ENCODE measurements at regions not wholly inside any gene's neighbourhood (a gene's known extent, or its start where the extent isn't known, plus 50 kb on each side); places are given as distances from the start of the nearest gene placed in this dataset.

GRCh38 chr4:171035909-171036308 is 777.3 kb upstream of the GALNTL6 start:
- Mint-ChIP-seq H3K9me3 (peaks cover 21% of the 10 kb centered on the region), H3K4me3 (no peak overlapping the region), H3K36me3 (ENCODE audit: low read depth) (no peaks in the 10 kb centered on the region), H3K27me3 (ENCODE audit: insufficient read depth) (no peaks in the 10 kb centered on the region; the same call in 1 of the 2 replicates), H3K4me1 (ENCODE audit: low read depth) (no peaks in the 10 kb centered on the region), H3K27ac (no peak overlapping the region)
- TF ChIP-seq CTCF (IDR thresholded peaks at IDR 0.05): no peak
- no peak for DNase-seq

DNA sequence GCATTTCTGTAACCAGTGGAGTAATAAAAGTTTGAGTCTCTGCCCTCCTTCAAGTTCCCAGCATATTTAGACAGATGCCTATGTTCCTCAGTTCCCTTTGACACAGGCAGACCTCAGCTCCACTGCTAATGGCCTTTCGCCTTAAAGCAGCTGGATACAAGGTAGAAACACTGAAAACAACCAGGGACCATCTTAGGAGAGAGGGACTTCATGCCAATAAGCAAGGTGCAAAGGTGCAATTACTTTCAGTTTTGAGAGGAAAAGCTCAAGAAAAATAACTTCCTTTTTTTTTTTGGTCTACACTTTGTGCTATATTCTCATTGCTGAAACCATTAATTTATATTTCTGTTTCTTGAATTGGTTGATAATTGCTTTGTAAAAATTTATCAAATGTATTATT is 781.9 kb upstream of the GALNTL6 start:
- TF ChIP-seq CTCF (IDR thresholded peaks at IDR 0.05): no peak
- H3K27me3 Mint-ChIP-seq (ENCODE audit: insufficient read depth): no peaks in the 10 kb centered on the region; the same call in 1 of the 2 replicates
- no peaks in the 10 kb centered on the region for H3K4me1 Mint-ChIP-seq (ENCODE audit: low read depth)
- no peak overlapping the region for H3K4me3 Mint-ChIP-seq
- no peak for DNase-seq
- H3K36me3 Mint-ChIP-seq (ENCODE audit: low read depth): no peaks in the 10 kb centered on the region
- no peak overlapping the region for H3K27ac Mint-ChIP-seq
- H3K9me3 Mint-ChIP-seq: peaks cover 24% of the 10 kb centered on the region

GRCh38 chr4:171025776-171026175 is 787.4 kb upstream of the GALNTL6 start:
- Mint-ChIP-seq H3K9me3 (peaks cover 17% of the 10 kb centered on the region), H3K4me1 (ENCODE audit: low read depth) (no peaks in the 10 kb centered on the region), H3K36me3 (ENCODE audit: low read depth) (no peaks in the 10 kb centered on the region), H3K27me3 (ENCODE audit: insufficient read depth) (no peaks in the 10 kb centered on the region), H3K27ac (no peak overlapping the region), H3K4me3 (no peak overlapping the region)
- no peak for DNase-seq
- TF ChIP-seq CTCF (IDR thresholded peaks at IDR 0.05): no peak

DNA sequence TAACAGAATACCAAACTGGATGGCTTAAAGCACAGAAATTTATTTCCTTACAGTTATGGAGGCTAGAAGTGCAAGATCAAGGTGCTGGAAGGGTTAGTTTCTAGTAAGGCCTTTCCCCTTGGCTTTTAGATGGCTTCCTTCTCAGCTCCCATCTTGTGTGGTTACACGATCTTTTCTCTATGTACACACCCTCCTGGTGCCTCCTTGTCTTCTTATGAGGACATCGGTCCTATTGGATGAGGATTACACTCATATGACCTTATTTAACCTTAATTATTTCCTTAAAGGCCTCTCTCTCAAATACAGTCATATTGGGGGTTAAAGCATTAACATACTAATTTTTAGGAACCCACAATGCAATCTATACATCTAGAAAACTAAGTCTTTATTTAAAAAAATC is 787.9 kb upstream of the GALNTL6 start:
- no peaks in the 10 kb centered on the region for H3K4me1 Mint-ChIP-seq (ENCODE audit: low read depth)
- no peak for DNase-seq
- no peaks in the 10 kb centered on the region for H3K27me3 Mint-ChIP-seq (ENCODE audit: insufficient read depth)

DNA sequence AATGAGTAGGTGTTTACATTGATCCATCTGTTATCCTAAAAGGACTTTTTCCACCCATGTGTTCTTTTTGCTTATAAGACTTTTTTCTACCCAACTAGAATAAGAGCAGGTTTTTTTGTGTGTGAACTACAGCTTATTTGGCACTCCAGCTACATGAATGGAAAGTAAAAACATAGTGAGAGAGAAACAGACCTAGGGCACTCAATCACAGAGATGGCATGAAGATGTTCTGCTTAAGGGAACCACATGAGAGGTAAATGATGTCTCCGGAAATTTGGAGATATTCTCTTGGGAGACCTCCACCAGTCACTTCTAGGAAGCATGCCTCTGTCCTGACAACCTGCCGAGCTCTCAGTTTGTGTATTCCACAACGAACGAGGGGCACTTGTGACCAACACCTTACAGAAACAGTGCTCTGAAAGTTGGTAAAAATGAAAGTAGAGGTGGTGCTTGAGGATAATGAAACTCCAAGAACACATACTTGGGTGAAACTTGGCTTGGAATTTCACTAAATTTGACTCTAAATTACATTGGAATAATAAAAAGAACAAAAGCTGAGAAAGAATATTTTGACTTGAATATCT is 788.4 kb upstream of the GALNTL6 start:
- Mint-ChIP-seq H3K9me3 (peaks cover 13% of the 10 kb centered on the region), H3K27me3 (ENCODE audit: insufficient read depth) (no peaks in the 10 kb centered on the region), H3K27ac (no peak overlapping the region), H3K4me3 (no peak overlapping the region), H3K36me3 (ENCODE audit: low read depth) (no peaks in the 10 kb centered on the region), H3K4me1 (ENCODE audit: low read depth) (no peaks in the 10 kb centered on the region)
- no peak for DNase-seq
- no peak for TF ChIP-seq CTCF (IDR thresholded peaks at IDR 0.05)

More for the DNA sequence above, 787.9 kb upstream of the GALNTL6 start:
- Mint-ChIP-seq H3K27ac (no peak overlapping the region), H3K36me3 (ENCODE audit: low read depth) (no peaks in the 10 kb centered on the region), H3K4me3 (no peak overlapping the region), H3K9me3 (peaks cover 16% of the 10 kb centered on the region)
- TF ChIP-seq CTCF (IDR thresholded peaks at IDR 0.05): no peak

DNA sequence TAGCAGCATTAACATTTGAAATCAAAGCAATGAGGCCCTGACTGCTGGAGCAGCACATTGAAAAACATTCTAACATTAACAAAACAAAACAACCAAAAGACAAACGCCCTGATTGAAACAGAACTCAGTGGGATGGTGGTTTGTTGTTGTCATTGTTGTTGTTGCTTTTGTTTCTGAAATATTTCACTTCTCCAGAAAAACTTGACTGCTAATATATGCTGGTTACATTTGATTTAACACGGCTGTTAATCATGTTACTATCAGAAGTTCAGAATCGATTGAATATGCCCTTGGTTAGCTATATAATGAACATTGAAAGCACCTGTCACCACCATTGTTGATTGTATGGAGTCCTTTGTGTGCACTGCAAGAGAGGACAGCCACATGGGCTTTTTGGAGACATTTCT is 790.4 kb upstream of the GALNTL6 start:
- DNase-seq: no peak
- no peak for TF ChIP-seq CTCF (IDR thresholded peaks at IDR 0.05)
- no peak overlapping the region for H3K4me3 Mint-ChIP-seq
- no peaks in the 10 kb centered on the region for H3K36me3 Mint-ChIP-seq (ENCODE audit: low read depth)
- H3K27ac Mint-ChIP-seq: no peak overlapping the region
- no peaks in the 10 kb centered on the region for H3K4me1 Mint-ChIP-seq (ENCODE audit: low read depth)
- H3K27me3 Mint-ChIP-seq (ENCODE audit: insufficient read depth): no peaks in the 10 kb centered on the region
- peaks cover 13% of the 10 kb centered on the region for H3K9me3 Mint-ChIP-seq

Measured in HFFc6 (cell line).